Left ventricle myocardium inferior (tissue), 1 donor: ENCODE measurements at regions not wholly inside any gene's neighbourhood (a gene's known extent, or its start where the extent isn't known, plus 50 kb on each side); places are given as distances from the start of the nearest gene placed in this dataset.
A peak's percentile ranks its signal among the peaks of the same experiment; 100 is the strongest.

Source experiments
- DNase-seq: peaks from one replicate; pipeline ENCODE4 v3.0.0-alpha.2; 2020
- H3K27ac ChIP-seq: fragments of 200-600 bp; replicated peaks from 2 replicates; pipeline ENCODE4 v1.8.0; 2021
- H3K27me3 ChIP-seq: fragments of 200-600 bp; 2 replicates; pipeline ENCODE4 v1.8.0; 2021; ENCODE audit warnings: low read depth
- H3K36me3 ChIP-seq: fragments of 200-600 bp; 2 replicates; pipeline ENCODE4 v1.8.0; 2021
- H3K4me1 ChIP-seq: fragments of 200-600 bp; 2 replicates; pipeline ENCODE4 v1.8.0; 2021
- H3K4me3 ChIP-seq: fragments of 200-600 bp; 2 replicates; pipeline ENCODE4 v1.8.0; 2021; ENCODE audit warnings: mild to moderate bottlenecking, moderate library complexity
- H3K9me3 ChIP-seq: fragments of 200-600 bp; replicated peaks from 2 replicates; pipeline ENCODE4 v1.8.0; 2021
- CTCF ChIP-seq: fragments of 200-600 bp; IDR thresholded peaks from 2 replicates; pipeline ENCODE4 v1.8.0; 2021; ENCODE audit warnings: antibody characterized with exemption, mild to moderate bottlenecking, borderline replicate concordance
- intact Hi-C: fragments of 100-400 bp; cut with micrococcal nuclease; formaldehyde crosslinking; loops from one replicate; pipeline ENCODE4 v1.11.0; 2022
- donor health status: DM: no; HTN: yes; CAD: no; lungs with severe emphysema.

GRCh38 chr2:53173698-53174455 is 593.7 kb upstream of the CHAC2 start:
- intact Hi-C loops: no loop called here
- no peak for DNase-seq
- TF ChIP-seq CTCF: no peak
- Histone ChIP-seq H3K9me3 (no peaks in the 10 kb centered on the region), H3K27me3 (no peaks in the 10 kb centered on the region), H3K36me3 (no peaks in the 10 kb centered on the region), H3K27ac (peak overlapping the region; percentile 20), H3K4me1 (no peaks in the 10 kb centered on the region), H3K4me3 (no peak overlapping the region)

- Histone ChIP-seq H3K27me3 (no peaks in the 10 kb centered on the region), H3K27ac (peak overlapping the region; percentile 20), H3K9me3 (no peaks in the 10 kb centered on the region), H3K4me3 (no peak overlapping the region), H3K36me3 (no peaks in the 10 kb centered on the region), H3K4me1 (no peaks in the 10 kb centered on the region)
- intact Hi-C loops: no loop called here
- no peak for DNase-seq
- TF ChIP-seq CTCF: no peak
Measured at GRCh38 chr2:53173091-53173490, 594.5 kb upstream of the CHAC2 start.

GRCh38 chr2:53170466-53170865 is 597.1 kb upstream of the CHAC2 start:
- TF ChIP-seq CTCF: no peak
- Histone ChIP-seq H3K4me3 (no peak overlapping the region), H3K27ac (peak overlapping the region; percentile 16), H3K27me3 (no peaks in the 10 kb centered on the region), H3K4me1 (no peaks in the 10 kb centered on the region), H3K36me3 (no peaks in the 10 kb centered on the region), H3K9me3 (peaks cover 5% of the 10 kb centered on the region)
- no peak for DNase-seq
- intact Hi-C loops: no loop called here

- intact Hi-C loops: no loop called here
- TF ChIP-seq CTCF: no peak
- H3K27me3 ChIP-seq: no peaks in the 10 kb centered on the region
- no peaks in the 10 kb centered on the region for H3K36me3 ChIP-seq
- no peak for DNase-seq
- no peaks in the 10 kb centered on the region for H3K4me1 ChIP-seq
- no peak overlapping the region for H3K27ac ChIP-seq
- H3K9me3 ChIP-seq: peaks cover 18% of the 10 kb centered on the region
- no peak overlapping the region for H3K4me3 ChIP-seq
Measured at GRCh38 chr2:53167227-53167626, 600.4 kb upstream of the CHAC2 start.

GRCh38 chr2:53150146-53150545 is 617.5 kb upstream of the CHAC2 start:
- Histone ChIP-seq H3K4me3 (no peak overlapping the region), H3K27ac (no peak overlapping the region), H3K36me3 (no peaks in the 10 kb centered on the region), H3K27me3 (no peaks in the 10 kb centered on the region), H3K9me3 (no peaks in the 10 kb centered on the region), H3K4me1 (no peaks in the 10 kb centered on the region)
- no peak for TF ChIP-seq CTCF
- intact Hi-C loops: no loop called here
- no peak for DNase-seq
